HG02943 (cell line): ENCODE measurements at regions not wholly inside any gene's neighbourhood (a gene's known extent, or its start where the extent isn't known, plus 50 kb on each side); places are given as distances from the start of the nearest gene placed in this dataset.

Experiments
- ATAC-seq: cut with Tn5 transposase; IDR thresholded peaks from one replicate; pipeline ENCODE4 v1.9.1; 2021; ENCODE audit warnings: mild to moderate bottlenecking, low read depth, moderate library complexity; ENCODE audit not compliant: unreplicated experiment

DNA sequence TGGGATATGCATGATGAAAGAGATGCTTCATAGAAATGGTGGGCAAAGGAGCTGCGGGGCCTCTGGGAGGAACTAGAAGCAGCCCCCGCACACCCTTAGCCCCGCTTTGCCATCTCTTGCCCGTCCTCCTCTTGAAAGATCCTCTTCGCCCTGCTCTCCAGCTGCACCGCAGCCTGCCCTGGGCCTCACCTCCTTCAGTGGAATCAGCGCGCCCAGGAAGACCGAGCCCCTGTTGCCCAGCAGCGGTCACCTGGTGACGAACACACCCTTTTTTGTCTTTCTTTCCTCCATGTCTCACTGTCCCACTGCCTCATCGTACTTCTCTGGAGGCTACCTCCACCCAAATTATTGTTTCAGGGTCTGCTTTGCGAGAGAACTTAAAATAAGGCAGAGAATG lies 807.6 kb downstream of the UQCRFS1 start:
- ATAC-seq = no peak

DNA sequence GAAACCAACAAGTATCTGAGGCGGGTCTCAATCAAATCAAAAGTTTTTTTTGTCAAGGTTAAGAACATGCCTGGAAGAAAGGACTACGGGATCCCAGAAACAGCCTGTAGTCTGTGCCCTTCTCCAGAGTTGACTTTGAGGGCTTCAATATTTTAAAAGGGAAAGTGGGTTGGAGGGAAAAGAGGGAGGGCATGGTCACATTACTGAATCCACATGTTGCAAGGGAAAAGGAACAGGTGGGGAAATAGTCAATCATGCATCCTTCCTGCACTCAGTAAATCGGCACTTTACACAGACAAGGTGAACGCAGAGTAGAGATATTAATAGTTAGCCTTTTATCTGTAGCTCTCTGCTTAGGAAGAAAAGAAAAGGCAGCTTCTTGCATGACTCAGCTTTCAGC lies 808.5 kb downstream of the UQCRFS1 start:
- ATAC-seq = no peak

DNA sequence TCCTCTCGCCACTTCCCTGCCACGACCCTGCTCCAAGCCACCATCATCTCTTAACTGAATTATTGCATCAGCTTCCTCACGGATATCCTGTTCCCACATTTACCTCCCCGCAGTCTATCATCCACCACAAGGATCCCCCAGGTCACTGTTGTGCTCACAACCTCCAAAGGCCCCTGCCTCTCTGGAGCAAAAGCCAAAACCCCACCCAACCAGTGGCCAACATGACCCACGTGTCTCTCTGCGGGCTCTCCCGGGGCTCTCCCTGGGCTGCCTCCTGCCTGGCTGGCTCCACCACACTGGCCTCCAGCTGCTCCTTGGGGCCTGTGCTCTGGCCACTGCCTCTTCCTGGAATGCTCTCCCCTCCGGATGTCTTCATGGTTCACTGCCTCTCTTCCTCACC lies 809.3 kb downstream of the UQCRFS1 start:
- no peak for ATAC-seq

DNA sequence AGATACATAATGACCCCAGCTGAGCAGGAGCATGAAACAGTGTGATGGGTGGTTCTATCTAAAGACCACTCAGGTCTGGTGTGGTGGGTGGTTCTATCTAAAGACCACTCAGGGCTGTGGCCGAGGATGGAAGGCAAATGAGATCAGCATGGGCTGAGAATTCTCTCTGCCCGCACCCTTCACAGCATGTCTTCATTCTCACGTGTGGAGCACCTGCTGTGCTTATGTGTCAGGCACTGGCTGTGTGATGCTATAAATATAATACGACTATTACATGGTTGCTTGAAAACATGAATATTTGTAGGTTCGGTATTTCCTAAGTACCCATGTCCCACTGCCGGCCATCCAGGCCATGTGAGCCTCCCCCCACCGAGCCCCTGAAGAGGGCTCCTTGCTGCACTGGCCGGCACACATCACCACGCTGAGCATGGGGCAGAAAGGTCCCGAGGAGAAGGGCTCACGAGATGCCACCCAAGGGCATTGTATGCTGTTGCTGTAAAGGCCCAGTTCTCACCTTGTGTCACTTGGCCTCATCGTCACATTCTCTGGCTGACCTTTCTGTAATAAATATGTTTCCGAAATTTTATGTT lies 810.2 kb downstream of the UQCRFS1 start:
- ATAC-seq = no peak

DNA sequence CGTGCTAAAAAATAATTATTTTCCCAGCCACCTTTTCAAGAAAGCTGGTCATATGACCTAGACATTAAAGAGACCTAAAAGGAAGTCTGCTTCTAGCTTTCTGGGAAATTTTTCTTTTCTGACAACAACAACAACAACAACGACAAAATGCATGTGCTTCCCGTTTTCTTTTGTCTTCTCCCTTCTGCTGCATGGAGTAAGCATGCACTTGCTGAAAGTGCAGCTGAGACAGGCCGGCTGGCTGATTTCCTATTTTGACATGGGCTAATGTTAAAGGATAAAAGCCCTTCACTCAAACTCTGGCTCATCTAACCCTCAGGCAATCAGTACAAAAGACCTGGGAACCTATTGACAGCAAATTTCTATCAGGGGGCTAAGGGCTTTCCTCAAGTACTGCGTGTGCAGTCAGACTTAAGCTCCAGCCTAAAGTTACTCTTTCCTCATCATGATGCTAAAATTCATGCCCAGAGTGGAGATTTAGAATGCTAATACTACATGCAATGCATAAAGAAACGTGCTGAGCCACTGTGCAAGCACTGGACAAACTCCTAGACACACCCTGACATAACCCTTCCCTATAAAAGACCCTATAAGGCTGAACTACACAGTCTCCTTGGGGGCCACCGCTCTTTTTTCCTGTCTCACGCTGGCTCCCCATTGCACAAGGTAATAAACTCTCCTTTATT lies 811.1 kb downstream of the UQCRFS1 start:
- ATAC-seq = no peak

DNA sequence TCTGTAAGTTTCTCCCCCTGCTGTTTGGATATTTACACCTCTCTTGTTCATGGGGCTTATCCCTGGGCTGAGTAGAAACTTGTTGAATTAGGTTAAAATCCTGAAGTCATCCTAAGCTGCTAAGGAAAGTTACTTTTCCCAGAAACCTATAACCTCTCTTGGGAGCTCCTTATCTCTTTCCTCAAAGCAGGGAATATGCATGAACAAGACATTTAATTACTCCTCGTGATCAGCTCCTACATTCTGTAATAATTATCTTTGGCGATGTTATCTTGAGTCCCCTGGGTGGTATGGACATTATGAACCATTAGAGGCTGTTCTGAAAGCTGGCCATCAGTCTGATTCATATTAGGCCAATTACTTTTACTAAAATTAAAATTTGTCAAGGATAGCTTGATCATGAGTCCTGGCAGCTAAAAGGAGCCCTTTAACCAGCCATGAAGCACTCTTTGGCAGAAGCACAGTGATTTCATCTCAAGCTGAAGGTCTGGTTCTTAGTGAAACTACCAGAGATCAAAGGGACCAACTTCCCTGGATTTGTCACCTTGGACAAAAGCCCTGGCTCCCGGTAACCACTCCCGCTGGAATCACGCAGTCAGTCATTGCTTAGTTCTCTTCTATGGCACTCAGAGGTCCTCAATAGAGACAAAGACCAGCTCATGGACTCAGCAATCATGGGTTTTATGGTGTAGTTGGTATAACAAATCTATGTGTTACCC lies 811.8 kb downstream of the UQCRFS1 start:
- ATAC-seq = no peak

DNA sequence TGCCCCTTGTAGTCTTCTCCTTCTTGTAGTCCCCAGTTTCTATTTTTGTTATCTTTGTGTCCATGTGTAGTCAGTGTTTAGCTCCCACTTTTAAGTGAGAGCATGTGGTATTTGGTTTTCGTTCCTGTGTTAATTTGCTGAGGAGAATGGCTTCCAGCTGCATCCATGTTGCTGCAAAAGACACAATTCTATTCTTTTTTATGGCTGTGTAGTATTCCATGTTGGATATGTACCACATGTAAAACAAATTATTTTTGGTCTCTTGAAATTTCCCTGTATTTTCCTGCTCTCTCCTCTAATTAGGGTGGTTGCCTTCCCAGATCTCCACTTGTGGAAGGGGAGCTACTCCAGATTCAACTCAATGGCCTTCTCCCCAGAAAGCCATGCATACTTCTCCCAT lies 813.8 kb downstream of the UQCRFS1 start:
- ATAC-seq = no peak

DNA sequence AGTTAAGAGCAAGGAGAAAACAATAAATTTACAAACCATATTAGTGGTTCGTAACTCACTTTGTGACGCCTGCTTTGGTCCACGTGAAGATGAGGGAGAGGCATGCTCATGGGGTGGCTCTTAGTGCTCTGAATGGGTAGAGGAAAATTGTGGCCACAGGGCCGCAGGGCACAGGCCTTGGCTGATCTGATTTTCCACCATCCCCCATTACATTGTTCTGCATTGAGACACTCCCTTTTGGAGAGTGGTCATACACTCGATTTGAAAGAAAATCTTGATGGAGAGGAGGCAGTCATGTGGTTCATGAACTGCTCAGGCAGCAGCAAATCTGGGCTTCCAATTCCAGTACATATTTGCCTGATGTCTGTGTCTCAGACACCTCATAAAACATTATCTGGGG lies 815.2 kb downstream of the UQCRFS1 start:
- ATAC-seq = no peak

DNA sequence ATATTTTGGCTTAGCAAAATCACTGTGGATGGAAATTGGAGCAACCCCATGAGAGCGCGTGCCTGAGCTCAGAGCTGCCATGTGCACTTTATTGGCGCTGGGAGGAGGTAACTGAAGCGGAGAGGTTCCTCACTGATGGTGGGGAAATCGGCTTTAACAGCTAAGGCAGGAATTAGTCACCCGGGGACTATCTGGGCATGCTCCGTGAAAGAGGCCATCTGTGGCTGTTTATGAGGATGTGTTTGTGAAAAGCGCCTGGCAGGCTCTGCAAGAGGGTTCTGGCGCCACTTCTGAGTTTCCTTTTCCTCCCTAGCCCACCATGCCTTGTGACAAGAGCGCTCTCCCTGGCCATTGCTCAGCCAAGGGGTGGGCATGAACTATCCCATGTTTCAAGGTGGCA lies 815.6 kb downstream of the UQCRFS1 start:
- no peak for ATAC-seq

DNA sequence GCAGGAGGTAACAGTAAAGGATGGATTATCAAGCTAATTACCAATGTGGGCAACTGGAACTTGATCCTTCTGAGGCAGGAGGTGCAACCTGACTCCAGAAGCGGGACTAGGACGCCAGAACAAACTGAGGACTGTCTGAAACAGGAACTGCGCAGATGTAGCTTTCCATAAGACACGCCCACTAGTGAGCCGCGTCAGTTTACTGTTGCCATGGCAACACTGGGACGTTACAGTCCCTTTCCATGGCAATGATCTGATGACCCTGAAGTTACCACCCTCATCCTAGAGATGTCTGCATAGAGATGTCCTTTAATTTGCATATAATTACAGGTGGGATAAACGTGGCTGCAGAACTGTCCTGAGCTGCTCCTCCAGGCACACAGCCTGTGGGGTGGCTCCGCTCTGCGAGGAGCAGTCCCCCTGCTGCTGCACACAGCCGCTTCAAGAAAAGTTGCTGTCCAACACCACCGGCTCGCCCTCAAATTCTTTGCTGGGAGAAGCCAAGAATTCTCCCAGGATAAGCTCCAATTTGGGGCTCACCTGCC lies 816.6 kb downstream of the UQCRFS1 start:
- no peak for ATAC-seq

DNA sequence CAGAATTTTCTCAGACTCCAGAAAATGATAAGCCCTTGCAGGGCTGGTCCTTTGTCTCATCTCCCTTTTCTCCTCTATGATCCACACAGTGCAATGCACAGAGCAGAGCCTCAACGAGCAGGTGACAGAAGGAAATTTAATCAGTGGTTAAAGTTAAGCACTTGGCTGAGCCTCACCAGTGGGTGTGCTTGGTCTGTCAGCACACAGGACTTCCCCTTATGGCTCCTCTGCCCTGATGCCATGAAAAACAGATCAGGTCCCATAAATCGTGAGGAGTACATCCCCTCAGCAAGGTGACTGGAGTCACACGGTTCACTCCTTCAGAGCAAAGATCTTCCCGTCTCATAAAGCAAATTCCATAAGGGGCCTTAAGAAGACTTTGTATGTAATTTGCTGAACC lies 818.2 kb downstream of the UQCRFS1 start:
- ATAC-seq = no peak

DNA sequence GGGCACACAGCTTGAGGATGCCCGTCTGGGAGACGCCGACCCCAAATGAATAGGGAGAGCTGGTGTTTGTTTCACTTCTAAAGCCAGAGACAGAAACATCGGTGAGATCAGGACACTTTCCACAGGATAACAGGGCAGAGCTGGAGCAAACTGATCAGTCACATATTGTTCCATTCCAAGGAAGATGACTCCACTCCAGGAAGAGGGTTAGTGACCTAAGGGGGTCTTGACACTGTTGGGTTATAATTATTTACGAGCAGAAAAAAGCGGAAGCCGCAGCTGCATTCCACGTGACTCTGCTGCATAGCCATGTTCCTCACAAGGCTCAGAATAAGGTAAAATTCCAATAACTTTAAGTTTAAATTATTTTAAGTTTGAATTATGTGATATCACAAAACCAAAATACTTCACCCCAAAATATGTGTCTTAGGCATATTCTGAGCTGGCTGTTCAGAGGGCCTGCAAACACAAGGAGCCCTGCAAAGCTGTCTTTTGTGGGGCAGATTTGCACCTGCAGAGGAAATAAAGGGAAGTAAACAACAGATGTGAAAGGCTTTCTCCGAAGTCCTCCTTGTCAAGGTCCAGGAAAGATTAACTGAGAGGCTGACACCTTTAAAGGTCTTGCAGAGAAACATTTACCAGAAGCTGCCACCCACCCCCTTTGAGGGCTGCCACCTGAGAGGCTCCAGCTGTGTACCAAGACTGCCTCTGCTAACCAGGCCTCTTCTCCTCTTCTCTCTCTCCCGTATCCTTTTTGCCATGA lies 819.2 kb downstream of the UQCRFS1 start:
- no peak for ATAC-seq

DNA sequence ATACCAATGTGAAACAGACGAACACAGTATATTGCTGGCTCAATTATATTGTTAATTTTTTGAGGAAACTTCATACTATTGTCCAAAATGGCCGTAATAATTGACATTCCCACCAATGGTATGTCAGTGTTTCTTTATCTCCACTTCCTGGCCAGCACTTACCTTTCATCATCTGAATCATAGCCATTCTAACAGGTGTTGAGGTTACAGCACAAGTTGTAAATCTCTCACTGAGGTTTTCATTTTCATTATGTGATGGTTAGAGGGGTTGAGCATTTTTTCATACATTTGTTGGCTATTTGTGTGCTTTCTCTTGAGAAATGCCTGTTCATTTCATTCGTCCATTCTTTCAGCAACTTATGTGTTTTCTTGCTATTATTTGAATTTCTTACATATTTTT lies 824.0 kb downstream of the UQCRFS1 start:
- ATAC-seq = no peak

DNA sequence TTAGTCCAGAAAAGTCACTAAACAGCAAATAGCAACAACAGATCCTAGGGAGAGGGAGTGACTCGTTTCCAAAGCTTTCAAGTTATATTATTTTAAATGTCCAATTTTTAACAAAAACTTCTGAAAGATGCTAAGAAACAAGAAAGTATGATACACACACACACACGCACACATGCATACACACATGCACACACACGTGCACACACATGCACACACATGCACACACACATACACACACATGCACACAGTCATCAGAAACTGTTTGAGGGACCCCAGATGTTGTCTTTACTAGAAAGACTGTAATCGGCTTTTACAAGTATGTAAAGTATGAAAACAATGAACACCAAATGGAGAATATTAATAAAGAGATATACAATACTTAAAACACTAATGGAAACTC lies 825.4 kb downstream of the UQCRFS1 start:
- ATAC-seq = no peak

DNA sequence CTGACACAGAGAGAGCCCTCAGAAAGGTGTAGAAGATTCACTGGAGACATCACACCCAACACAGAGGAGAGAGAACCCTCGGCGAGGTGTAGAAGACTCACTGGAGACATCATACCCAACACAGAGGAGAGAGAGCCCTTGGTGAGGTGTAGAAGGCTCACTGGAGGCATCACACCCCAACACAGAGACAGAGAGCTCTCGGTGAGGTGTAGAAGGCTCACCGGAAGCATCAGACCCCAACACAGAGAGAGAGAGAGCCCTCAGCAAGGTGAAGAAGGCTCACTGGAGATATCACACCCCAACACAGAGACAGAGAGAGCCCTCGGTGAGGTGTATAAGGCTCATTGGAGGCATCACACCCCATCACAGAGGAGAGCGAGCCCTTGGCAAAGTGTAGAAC lies 826.5 kb downstream of the UQCRFS1 start:
- no peak for ATAC-seq

DNA sequence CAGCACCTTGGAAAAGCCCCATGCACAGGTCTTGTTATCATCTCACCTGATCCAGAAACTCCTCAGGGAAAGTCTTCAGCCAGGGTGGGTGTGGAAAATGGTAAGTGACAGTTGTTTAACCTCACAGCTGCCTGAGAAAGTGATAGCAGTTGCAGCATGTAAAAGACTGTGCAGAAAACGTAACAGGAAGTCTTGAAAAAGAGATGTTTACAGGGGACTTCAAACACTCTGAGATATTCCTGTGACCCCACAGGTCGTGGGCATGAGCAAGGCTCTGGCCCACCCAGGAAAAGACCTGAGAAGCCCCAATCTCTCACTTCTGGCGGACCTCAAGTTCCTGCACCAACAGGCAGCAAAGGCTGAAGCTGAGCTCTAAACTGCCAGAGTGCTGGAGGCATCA lies 826.9 kb downstream of the UQCRFS1 start:
- ATAC-seq = no peak

DNA sequence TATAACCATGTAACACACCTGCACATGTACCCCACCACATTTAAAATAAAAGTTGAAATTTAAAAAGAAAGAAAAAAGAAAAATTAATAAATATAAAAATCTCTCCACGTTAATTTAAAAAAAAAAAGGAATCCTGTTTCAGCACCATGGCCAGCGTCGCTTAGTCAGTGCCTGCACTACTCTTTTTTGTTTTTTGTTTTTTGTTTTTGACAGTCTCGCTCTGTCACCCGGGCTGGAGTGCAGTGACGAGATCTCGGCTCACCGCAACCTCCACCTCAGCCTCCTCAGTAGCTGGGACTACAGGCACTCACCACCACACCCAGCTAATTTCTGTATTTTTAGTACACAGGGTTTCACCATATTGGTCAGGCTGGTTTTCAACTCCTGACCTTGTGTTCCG lies 835.9 kb downstream of the UQCRFS1 start:
- ATAC-seq = no peak

DNA sequence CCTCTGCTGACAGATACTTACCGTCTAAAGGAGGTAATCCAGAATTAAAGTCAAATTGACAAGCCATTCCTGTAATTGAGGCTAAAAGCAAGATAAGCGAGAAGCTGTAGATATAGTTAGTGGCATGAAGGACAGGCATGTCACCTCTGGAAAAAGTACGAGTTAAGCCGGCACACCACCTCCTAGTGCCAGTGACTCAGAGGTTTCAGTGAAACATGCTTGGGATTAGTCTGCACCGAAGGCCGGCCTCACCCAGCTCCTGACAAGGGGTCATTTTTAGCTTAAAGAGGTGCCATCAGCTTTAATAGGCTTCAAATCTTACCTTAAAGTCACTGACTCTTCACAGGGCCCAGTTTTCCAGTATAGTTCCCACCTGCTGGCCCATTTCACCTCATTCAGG lies 838.0 kb downstream of the UQCRFS1 start:
- no peak for ATAC-seq

DNA sequence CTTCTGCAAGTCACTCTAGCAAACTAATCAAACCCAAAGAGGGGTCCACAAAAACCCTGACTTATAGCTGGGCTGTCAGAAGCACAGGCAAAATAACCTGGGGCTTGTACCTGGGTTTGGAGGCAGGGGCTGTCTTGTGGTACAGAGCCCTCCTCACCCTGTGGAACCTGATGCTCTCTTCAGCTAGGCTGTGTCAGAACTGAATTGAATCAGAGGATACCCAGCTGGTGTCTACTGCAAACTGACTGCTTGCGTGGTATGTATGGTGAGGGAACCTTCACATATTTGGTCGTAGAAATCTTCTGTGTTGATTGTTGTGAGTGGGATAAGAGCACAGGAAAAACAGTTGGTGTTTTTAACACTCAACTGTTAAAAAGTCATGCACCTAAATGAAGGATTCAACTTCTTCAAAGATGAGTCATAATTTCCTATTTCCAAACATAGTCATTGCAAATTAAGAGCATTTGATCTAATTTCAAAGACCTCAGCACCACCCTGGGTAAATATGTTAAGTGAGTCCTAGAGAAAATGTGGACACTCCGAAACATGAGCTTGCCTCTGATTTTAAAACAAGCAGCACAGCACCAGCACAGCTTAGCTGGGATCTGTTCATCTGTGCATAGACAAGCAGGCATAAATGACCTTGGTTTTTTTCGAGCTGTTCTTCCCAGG lies 840.2 kb downstream of the UQCRFS1 start:
- ATAC-seq = no peak

DNA sequence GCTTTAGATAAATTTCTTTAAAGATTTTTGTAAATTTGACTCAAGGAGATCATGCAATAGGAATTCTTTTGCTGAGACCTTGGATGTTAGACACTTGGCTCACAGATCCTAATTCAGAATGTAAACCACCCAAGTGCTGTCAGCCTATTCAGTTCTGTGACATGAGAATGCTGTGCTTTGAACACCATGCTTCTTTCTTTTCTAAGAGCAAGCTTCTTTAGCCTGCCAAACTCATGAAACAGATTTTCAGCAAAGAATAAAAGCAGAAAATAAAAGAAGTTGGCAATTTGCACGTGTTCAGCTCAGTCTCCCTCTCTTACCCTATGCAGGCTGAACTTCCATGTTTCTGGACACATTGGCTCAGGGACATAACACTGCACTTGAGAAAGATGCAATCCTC lies 845.8 kb downstream of the UQCRFS1 start:
- ATAC-seq = no peak

DNA sequence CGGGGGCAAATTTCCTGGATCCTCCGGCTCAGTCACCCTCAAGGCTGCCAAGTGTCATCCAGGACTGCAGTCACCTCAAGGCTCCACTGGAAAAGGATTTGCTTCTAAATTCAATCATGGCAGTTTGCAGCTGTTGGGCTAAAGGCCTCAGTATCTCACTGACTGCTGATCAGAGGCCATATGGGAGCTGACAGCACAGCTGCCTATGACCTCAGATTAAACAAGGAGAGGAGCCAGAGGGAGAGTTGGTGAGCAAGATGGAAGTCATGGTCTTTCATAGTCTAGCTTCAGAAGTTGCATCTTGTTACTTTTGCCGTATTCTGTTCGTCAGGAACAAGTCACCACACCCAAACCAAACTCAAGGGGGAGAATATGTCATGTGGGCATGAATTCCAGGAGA lies 849.7 kb downstream of the UQCRFS1 start:
- no peak for ATAC-seq
